AG10803 (cell line): ENCODE measurements at regions not wholly inside any gene's neighbourhood (a gene's known extent, or its start where the extent isn't known, plus 50 kb on each side); places are given as distances from the start of the nearest gene placed in this dataset.

Source experiments
- DNase-seq: peaks from one replicate; pipeline ENCODE4 v3.0.0; 2010; ENCODE audit warnings: low read depth
- H3K4me3 ChIP-seq: 2 replicates; pipeline ENCODE4 v1.5.1; 2011; ENCODE audit warnings: mild to moderate bottlenecking, low read length, control low read depth
- TF ChIP-seq, protein P1 (sequence below): conservative IDR thresholded peaks from 2 replicates; pipeline ENCODE4 v1.5.1; 2011; ENCODE audit warnings: mild to moderate bottlenecking, low read length, control low read depth, inconsistent platforms

- TF ChIP-seq, protein P1, sequence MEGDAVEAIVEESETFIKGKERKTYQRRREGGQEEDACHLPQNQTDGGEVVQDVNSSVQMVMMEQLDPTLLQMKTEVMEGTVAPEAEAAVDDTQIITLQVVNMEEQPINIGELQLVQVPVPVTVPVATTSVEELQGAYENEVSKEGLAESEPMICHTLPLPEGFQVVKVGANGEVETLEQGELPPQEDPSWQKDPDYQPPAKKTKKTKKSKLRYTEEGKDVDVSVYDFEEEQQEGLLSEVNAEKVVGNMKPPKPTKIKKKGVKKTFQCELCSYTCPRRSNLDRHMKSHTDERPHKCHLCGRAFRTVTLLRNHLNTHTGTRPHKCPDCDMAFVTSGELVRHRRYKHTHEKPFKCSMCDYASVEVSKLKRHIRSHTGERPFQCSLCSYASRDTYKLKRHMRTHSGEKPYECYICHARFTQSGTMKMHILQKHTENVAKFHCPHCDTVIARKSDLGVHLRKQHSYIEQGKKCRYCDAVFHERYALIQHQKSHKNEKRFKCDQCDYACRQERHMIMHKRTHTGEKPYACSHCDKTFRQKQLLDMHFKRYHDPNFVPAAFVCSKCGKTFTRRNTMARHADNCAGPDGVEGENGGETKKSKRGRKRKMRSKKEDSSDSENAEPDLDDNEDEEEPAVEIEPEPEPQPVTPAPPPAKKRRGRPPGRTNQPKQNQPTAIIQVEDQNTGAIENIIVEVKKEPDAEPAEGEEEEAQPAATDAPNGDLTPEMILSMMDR: no peak
- no peak for DNase-seq
- H3K4me3 ChIP-seq: no peak overlapping the region
These were observed 189.2 kb upstream of the POU3F3 start for GRCh38 chr2:104664672-104665071.

- DNase-seq: no peak
- no peak overlapping the region for H3K4me3 ChIP-seq
- TF ChIP-seq, protein P1: no peak
These were observed 185.3 kb upstream of the POU3F3 start for GRCh38 chr2:104668631-104669030.

DNA sequence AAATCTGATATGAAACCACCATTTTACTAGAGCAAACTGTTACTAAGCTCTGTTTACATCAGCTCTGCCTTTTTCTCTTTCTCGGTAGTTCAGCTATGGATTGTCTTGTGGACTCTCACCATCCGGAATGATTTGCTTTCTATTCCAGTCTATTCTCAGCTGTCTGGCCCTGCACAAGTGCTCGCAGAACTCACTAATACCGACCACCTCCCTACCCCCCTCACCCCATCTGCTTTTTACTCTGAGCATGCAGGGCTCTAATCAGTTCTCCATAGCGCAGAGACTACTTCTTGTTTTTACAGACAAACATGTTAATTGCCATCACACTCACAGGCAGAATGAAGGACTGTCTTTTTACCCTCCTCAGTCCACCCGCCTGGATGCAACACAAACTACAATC, 180.7 kb upstream of the POU3F3 start:
- TF ChIP-seq, protein P1: no peak
- no peak for DNase-seq
- H3K4me3 ChIP-seq: no peak overlapping the region

GRCh38 chr2:104678181-104678580, 175.7 kb upstream of the POU3F3 start:
- H3K4me3 ChIP-seq: no peak overlapping the region
- no peak for DNase-seq
- TF ChIP-seq, protein P1: no peak

DNA sequence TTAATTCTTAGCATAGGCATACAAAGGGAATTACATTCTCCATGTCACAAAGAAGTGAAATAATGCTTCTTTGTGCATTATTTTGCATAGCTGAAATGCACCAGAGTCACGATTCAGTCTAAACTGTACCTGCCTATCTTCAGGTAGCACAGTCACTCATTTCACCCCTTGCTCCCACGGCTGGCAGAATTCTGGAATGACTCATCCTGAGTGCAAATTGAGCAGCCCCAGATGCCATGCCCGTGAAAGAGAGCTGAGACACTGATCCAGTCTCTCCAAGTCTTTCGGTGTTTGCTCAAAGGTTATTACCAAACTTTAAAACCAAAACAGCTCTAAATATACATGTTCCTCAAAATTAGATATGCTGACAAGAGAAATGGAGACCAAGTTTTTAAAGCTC, 168.3 kb upstream of the POU3F3 start:
- TF ChIP-seq, protein P1: no peak
- no peak for DNase-seq
- no peak overlapping the region for H3K4me3 ChIP-seq

DNA sequence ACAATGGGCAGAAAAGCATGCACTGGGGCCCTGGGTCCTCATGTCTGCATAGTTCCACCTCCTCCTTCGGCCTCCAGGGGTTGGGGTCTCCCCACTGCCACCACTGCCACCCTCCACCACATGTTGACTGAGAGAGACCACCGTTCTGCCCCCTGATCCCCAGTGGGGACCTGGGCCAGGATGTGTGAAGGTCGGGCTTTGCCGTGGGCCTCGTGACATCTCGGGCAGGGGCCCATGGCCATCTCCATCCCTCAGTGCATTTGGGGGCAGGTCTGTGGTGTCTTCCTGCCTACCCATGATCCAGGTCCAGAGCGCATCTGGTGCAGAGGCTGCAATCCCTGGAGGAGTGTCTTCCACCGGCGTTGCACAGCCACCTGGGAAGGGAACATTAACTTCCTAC, 166.8 kb upstream of the POU3F3 start:
- TF ChIP-seq, protein P1: no peak
- H3K4me3 ChIP-seq: no peak overlapping the region
- DNase-seq: no peak

DNA sequence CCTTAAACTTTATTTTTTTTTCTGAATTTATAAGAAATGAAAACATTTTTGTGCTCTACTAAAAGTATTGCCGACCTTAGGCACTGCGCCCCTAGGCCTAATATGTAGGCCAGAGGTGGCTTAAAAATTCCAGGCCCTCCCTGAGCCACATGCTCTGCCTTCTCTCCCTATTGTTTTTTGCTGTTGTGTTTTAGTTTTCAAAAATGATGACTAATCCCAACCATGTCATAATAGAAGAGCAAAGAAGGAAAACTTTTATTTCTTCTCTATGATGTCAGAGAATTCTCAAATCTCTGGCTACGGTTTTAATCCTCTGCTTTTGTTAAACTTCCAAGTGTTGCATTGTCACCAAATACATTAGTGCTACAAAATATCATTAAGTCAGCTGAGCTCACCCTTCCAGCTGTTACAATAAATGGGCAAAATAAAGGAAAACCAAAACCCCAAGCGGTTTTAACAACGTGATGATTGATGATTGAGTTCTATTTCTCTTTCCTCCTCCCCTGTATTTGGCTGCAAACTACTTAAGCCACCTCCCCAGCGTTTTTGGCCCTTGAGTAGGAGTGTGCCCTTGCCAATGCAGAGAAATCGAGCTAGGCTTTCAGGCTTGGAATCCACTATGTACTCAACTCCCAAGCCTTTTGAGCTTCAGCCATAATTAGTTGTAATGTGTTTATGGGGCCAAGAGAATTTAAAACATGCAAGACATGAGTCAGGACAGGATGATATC, 163.5 kb upstream of the POU3F3 start:
- no peak overlapping the region for H3K4me3 ChIP-seq
- TF ChIP-seq, protein P1: no peak
- peak; percentile 9 for DNase-seq
